SW480 (cell line): ENCODE measurements at regions not wholly inside any gene's neighbourhood (a gene's known extent, or its start where the extent isn't known, plus 50 kb on each side); places are given as distances from the start of the nearest gene placed in this dataset.
"Not testable (repeated sequence)": the region's sequence is repeated elsewhere in the genome, so short reads cannot be mapped to it uniquely, and the experiment has no call there.

Experiments used
- DNase-seq: peaks from one replicate; pipeline ENCODE4 v3.0.0-alpha.2; 2016; ENCODE audit warnings: low spot score

DNA sequence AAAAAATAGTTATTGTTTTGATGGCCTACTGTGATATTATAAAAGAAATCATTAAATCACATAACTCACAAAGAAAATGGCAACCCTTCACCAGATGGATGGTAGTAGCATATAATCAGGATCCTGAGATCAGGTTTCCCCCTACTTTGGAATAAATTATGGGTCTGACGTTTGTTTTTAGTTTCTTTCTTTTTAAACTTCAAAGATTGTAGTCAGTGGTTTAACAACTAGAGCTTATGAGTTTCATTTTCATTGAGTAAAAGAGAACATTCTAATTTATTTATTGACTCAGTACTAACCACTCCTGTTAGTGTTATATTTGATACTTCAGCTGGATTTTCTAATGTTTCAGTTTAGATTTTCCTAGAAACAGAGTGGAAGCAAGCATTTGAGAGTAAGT lies 218.0 kb upstream of the PCSK5 start:
- DNase-seq: no peak

DNA sequence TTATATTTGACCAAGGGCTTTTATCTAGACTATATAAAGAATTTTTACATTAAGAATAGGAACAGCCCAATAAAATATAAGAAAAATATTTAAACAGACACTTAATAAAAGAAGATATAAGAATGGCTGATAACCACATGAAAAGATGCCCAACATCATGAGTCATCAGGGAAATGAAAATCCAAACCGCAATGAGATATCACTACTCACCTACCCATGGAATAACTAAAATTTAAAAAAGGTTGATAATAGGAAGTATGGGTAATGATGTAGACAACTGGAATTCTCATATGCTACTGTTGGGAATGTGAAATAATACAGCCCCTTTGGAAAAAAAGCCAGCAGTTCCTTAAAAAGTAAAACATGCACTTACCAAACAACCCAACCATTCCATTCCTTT lies 206.9 kb upstream of the PCSK5 start:
- DNase-seq: peak; percentile 84

DNA sequence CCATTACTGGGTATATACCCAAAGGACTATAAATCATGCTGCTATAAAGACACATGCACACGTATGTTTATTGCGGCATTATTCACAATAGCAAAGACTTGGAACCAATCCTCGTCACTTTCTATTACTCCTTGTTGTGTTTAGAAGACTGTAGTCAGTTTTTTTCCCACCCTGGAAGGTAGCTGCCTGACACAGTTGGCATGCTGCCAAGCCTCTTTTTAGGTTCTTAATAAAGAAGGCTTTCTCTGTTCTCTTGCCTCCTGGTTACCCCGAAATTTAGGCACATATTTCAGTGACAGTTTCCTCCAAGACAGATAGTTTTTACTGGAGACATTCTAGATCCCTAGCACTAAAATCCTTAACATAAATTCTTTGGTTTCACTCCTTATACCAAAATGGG lies 205.4 kb upstream of the PCSK5 start:
- no peak for DNase-seq

DNA sequence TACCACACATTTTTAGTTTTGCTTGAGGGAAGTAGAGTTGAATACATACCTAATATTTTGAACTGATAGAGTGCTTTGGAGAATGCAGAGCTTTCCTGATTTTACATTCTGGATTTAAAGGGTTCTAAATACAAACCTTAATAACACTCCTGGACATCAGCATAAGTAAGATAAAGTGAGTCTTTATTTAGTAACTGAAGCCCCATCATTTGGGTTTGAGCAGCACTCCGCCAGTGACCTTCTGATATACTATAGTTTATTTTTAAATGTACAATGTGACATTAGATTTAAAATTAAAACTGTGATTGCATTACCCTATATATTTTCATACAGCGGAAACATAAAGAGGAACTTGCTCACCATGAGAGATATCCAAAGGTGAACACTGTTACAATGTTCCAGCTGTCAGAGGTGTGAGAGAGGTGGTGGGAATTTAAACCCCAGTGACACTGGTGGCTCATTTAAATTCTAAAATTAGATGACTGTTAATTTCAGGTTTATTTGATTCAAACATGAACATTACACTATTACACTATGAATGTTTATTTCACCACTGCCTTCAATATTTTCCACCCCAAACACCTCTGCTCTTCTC lies 203.0 kb upstream of the PCSK5 start:
- DNase-seq: no peak

DNA sequence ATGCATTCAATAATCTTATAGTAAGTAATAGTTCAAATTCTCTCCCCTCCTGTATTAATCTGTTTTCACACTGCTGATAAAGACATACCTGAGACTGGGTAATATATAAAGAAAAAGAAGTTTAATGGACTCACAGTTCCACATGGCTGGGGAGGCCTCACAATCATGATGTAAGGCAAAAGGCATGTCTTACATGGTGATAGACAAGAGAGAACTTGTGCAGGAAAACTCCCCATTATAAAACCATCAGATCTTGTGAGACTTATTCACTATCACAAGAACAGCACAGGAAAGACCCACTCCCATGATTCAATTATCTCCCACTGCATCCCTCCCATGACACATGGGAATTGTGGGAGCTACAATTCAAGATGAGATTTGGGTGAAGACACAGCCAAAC lies 199.9 kb upstream of the PCSK5 start:
- not testable (repeated sequence) for DNase-seq

DNA sequence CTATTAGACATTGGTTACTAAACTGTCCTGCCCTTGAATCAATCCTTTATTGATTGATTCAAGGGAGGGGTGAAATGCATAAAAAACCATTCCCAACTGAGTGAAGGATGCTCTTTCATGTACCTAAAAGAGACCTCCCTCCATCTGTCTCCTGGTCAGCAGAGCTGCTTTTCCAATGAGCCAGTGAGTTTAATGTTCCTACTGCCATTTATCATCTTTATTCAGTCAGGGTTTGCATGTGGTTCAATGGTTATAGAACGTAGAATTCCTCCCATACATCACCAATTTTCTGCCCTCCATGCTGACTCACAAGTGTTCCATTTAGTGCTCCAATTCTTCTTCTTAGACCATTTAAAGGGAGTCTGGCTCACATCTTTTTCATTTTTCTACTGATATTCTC lies 199.1 kb upstream of the PCSK5 start:
- no peak for DNase-seq

DNA sequence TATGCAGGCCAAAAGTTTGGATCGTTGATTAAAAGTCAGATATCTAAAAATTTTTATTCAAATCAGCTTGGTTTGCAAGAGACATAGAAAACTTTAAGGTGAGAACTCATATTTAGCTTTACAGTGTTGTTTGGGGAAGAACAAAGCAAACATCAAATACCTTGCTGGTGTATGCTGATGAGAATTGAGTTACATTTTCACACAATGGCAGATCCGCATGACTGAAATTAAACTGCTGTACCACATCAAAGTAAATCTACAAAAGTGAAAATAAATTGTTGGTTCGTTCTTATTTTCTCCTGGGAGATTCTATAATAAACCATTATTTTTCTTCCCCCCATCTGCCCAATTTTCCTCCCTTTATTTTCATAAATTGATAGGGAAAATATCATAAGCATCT lies 198.2 kb upstream of the PCSK5 start:
- DNase-seq: peak; percentile 20

DNA sequence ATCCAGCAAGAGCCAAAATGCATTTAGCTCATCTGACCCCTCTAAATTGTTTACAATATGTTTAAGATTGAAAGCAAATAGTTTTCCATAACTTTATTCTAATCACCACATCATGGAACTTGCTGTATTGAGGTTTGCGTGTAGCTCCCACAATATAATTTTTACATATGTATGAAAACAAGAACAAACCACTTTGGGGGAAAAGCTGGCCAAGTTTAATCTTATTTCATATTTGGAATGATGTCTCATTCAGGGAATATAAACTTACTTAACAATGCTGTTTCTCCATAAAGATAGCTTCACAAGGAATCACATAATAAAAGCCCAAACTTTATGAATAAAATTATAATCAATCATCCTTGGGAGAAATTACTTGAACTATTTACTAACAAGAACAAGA lies 194.6 kb upstream of the PCSK5 start:
- no peak for DNase-seq

DNA sequence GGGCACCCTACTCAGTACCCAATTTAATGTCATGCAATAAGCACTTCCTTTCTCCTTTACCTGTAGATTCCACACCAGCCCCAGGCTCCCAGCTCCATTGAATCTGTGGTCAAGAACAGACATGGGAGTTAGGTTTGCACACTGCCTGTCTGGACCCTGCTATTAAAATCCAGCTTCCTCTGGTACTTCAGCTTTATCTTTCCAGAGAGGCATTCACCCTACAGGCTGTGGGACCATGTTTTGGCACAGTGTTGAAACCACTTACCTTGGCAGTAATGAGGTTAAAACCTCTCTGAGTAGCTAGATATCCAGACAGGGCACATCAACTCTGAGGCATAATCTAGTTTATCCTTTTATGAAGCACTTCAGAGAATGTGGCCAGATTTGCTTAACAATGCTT lies 191.5 kb upstream of the PCSK5 start:
- no peak for DNase-seq

DNA sequence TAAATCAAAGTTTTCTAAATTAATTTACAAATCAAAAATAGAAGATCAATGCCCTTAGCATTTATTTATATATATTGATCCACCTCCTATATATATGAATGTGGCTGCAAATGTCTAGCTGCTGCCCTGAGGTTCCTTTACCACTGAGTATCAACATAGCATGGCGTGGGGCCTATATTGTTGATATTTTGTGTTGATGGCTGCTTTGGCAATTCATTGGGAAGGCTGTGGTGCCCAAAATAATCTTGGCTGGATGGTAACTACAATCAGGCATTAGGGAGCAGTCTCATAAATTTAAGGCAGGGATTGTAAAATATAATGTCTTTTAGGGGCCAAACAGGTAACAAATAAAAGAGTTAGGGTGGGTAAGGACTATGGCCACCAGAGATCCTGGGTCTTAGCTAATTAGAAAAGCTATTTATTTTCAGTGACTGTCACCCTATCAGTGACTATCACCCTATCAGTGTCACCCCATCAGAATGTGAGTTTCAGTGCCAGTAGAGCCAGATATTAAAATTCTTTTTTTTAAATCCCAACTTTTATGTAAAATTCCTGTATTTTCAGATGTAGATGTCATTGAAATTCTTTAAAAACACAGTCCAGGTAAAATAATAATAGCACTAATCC lies 190.7 kb upstream of the PCSK5 start:
- DNase-seq: no peak

DNA sequence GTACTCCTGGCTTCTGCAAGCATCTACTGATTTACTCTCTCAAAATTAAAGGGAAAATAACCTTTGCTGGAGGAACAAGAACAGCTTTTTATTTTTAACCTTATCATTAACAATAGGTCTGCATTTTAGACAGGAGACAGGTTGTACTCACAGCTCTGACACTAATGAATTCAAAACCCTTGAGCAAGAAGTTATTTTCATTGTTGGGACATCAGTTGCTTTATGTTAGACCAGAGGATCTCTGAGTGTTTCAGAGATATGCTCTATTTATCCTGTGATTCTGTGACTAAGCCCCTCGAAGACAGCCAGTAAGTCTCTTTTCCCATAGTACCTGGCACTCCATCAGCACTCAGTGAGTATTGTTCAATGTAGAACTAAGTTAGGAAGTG lies 190.2 kb upstream of the PCSK5 start:
- DNase-seq: no peak

DNA sequence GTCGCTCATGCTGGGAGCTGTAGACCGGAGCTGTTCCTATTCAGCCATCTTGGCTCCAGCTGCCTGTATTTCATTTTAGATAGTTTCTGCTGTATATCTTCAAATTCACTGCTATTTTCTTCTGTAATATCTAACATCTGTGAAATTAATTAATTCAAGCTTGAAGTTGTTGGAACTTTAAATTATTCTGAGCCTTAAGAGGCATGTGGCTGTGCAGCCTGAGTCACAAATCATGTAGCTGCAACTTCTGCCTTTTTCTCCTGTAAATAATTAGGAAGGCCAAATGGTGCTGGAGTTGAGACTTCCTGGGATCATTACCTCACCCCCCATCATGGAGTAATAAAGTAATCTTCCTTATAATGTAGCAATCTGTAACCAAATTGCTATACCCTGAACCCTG lies 183.3 kb upstream of the PCSK5 start:
- DNase-seq: no peak

DNA sequence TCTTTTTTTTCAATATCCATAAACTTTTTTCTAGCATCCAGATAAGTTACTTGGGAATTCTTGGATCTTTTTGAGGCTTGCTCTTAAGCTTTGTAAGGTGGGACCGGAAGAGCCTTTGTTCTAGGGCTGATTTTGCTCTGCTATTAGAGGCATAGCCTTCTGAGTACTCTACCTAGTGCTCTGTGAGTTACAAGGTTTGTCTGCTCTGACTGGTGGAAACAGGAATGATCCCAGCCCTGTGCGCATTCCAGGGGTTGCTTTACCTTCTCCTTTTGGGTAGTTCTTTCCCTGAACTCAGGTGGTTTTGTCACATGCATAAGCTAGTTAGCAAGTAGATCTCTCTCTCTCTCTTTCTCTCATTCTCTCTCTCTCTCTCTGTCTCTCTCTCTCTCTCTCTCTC lies 180.8 kb upstream of the PCSK5 start:
- no peak for DNase-seq

DNA sequence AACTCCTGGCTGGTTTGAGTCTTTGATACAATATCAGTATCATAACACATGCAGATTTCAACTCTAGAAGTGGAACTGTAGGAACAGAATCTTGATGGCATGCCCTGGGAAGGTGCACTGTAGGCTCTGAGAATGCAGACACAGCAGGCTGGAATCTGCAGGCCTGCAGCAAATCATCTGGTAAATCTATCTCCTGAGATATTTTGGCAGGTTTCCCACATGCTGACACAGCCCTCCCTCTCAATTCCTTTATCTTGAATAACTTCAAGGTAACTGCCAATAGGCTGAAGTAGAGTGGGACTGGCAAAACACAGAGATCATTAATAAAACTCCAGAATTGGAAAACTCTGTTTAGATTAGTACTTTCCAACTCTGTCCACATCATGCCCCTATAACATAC lies 177.8 kb upstream of the PCSK5 start:
- DNase-seq: no peak

DNA sequence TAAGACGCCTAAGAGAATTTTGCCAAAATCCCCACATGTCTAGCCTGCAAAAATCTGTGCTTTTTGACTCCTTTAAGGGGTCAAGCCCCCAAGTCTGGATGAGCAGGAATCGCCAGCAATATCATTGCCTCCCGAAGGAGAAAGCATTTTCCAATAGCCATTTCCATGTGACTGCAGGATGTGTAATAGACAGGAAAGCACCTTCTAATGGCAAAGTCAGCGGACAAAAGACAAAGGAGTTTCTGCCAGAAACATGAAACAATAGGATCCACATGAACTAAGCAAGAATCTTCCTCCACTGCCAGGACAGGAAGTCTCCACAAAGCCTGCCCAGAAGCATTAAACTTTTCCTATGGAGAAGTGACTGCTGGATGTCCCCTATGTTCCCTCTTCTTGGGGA lies 177.1 kb upstream of the PCSK5 start:
- DNase-seq: no peak

DNA sequence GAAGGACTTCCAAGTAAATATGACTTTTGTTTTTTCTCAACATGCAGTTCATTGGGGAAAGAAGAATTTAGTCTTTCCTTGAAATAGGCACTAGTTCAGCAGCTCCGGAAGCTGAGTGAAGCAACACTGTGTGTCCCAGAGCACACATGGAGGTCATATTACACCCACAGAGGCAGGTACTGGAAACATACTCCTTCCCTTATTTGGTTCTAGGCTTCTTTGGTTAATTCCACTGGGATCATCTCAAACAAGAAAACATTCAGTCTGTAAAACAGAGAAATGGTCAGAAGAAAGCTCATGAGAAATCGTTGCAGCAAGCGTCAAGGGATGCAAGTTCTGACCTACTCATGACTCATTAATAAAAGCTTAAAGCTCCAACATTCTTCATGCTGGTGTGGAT lies 175.1 kb upstream of the PCSK5 start:
- DNase-seq: no peak

DNA sequence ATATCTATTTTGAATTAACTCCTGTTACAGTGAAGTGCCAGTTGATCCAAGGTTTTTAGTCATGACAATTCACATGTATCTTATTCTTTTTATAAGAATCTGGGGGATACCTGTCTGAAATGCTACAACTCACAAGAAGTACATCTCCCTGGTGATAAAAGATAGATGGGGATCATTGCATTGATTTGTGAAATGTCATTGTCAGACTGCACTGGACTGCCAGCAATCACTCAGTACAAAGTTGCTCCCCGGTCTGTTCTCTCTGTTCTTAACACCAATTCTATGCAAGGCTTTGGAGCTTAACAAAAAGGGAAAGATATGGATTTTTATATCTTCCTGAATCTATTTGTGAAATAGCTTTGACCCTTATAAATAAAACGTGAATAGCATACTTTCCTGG lies 171.8 kb upstream of the PCSK5 start:
- DNase-seq: no peak

DNA sequence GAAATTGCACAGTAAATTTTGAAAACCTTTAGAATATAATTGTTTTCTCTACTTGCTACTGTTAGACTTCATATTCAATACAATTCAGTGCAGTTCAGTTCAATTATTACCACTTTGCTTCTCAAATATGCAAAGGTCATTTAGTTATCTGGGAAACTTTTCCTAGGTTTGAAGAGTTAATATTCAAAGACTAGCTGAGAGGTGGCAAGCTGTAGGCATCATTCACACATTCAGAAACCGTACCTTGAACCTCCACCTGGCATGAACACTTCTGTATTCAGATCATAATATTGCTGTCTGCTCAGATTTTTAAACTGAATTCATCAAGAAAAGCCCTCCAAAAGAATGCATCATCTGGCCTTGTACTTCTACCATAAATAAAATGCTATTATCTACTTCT lies 162.1 kb upstream of the PCSK5 start:
- no peak for DNase-seq

DNA sequence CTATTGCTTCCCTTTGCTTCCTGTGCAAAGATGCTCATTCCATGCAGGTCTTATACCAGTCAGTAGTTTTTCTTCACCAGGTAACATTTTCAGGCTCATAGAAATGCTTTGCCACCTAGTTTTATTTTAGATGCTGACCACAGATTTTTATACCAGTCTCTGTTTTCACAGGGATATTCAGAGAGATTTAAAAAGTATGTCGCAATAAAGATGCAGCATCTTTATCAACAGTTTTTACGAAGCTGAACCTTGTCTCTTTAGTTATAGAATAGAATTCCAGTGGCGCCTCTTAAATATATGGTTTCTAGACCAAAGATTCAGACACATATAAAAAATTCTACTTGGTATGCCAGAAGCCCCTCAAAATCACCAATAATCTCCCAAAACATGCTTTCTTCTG lies 155.7 kb upstream of the PCSK5 start:
- no peak for DNase-seq

DNA sequence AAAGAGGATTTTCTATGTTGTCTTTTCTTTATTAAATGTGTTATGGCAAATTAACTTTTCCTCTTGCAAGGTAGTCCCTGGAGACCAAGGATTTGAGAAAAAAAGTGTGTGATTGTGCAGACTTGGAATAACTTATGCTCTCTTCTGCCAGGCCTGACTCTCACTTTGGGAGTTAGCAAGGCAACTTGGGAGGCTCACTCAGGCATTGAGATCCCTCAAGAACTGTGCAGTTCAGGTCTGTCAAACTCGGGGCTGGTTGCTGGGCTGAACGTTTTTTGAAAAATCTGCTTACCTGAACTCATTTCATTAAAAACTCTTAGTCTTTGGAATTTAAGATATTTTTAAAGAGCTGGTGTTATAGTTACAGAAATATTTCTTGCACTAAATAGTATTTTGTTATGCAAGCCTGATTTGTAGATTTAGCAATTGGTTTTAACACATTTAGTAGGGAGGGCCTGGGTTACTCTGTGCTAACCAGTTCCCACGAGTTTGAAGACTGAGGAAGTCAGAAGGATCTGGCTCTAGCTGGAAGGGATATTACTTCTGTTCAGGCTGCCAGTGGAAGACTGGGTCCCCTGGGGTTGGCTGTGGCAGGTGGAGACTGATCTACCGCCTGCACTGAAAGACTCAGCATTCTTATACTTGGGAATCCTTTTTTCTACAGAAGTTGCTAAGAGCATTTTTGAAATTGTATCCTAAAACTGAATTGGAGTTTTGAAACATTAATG lies 150.4 kb upstream of the PCSK5 start:
- no peak for DNase-seq

DNA sequence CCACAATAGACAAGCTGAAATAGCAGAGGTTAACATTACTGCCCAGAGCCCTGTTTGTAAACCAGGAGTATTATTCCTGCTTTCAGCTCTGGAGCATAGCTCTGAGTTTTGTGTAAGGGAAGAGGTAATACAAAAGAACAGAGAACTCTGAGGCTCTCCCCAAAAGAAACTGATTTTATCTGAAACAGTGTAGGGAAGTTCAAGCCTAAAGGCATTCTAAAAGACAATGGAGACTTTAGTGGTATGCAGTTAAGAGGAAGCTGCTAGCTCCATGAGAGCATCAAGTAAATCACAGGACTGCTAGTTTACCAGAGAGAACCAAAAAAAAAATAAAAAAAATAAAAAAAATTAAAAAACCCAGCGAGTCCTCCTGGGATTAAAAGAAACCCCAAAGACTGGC lies 146.6 kb upstream of the PCSK5 start:
- no peak for DNase-seq

DNA sequence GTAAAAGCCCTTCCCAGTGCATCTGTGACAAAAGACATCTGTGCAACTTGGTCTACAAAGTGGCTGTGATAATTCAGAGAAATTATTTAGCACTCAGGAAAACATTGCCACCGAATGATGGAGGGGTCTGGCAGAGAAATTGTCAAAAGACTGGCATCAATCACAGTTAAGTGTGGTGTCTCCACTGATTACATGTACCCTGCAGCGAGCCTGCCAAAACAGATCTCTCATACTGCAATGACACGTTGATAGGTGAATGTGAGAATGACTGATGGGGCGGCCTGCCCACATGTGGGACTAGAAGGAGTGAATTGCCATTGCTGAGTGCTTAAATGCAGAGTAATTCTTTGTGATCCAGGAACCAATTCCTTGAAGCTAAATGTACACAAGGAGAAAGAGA lies 136.4 kb upstream of the PCSK5 start:
- DNase-seq: no peak

DNA sequence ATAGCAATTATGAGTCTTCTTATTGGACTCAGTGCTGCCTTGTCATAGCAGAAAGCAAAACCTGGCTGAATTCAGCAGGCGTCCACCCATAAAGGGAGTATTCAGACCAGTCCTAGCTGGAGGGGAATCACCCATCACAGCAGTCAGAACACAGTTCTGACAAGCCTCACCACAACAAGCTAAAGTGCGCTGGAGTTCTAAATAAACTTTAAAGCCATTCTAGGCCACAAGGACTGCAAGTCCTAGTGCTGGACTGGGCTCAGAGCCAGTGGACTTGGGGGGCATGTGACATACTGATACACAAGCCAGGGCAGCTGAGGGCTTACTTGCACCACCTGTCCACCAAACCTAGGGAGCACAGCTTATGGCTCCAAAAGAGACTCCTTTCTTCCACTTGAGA lies 115.3 kb upstream of the PCSK5 start:
- DNase-seq: no peak
